ENCODE measurements at regions not wholly inside any gene's neighbourhood (a gene's known extent, or its start where the extent isn't known, plus 50 kb on each side); places are given as distances from the start of the nearest gene placed in this dataset.

DNA sequence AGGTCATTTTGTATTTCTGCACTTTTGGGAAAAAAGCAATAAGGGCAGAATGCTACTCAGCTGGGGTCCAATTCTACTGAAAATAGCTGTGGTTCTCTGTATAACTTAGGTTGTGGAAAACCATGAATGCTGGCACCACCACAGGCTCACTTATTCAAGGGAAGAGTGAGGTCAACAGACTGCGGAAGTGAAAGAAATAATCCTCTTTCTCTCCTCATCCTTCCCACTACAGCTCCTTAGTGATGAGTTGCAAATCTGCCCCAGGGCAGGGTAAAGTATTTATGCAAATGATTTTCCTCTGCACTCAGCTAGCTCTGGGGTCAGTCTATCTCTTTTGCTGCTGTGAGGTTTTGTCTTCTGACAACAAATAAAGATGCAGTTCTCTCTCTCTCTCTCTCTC is 74.1 kb upstream of the PTPRZ1 start:
- no peaks in the 10 kb centered on the region for H3K36me3 ChIP-seq
- TF ChIP-seq, protein P1, sequence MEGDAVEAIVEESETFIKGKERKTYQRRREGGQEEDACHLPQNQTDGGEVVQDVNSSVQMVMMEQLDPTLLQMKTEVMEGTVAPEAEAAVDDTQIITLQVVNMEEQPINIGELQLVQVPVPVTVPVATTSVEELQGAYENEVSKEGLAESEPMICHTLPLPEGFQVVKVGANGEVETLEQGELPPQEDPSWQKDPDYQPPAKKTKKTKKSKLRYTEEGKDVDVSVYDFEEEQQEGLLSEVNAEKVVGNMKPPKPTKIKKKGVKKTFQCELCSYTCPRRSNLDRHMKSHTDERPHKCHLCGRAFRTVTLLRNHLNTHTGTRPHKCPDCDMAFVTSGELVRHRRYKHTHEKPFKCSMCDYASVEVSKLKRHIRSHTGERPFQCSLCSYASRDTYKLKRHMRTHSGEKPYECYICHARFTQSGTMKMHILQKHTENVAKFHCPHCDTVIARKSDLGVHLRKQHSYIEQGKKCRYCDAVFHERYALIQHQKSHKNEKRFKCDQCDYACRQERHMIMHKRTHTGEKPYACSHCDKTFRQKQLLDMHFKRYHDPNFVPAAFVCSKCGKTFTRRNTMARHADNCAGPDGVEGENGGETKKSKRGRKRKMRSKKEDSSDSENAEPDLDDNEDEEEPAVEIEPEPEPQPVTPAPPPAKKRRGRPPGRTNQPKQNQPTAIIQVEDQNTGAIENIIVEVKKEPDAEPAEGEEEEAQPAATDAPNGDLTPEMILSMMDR (IDR thresholded peaks at IDR 0.05) = no peak
- TF ChIP-seq POLR2AphosphoS5 (IDR thresholded peaks at IDR 0.05) = no peak
- no peak for TF ChIP-seq EP300 (IDR thresholded peaks at IDR 0.05; ENCODE audit: low read depth)
- no peak for TF ChIP-seq POLR2A (IDR thresholded peaks at IDR 0.05)
- in situ Hi-C loops (cut with MboI; ENCODE audit: low pct_ligation_motif_present in 1 of 4, low pct_unique_long_range_greater_than_20kb in 1 of 4, low sequenced_read_pairs in 3 of 4) = no loop called here
- 57 to 83% methylated on average over 1 of the region's 1 CpG for WGBS, 2 donors (ENCODE audit: low coverage in 1 of 2)
- intact Hi-C loops (cut with DNase I; ENCODE audit: low total_unique reads) = no loop called here
- DNase-seq = no peak
- H3K4me1 ChIP-seq = no peaks in the 10 kb centered on the region
- H3K4me3 ChIP-seq = no peak overlapping the region
- H3K9me3 ChIP-seq = no peaks in the 10 kb centered on the region
- H3K27ac ChIP-seq = no peak overlapping the region
- no peaks in the 10 kb centered on the region for H3K27me3 ChIP-seq

DNA sequence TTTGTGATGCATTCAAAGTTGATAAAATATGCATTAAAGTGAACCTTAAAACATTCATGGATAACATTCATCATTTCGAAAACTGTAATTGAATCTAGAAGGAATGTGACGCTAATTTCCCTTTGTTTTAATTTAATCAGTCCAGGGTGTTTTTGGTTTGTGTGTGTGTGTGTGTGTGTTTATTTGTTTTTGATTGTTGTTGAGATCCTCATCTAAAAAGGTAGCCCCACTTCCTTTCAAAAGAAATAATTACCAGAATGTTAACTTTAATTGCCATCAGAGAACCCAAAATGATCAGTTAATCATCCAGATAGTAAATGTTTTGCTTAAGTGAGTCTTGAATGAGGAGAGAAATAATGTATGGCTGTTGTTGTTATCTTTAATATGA is 74.5 kb upstream of the PTPRZ1 start:
- intact Hi-C loops (cut with DNase I; ENCODE audit: low total_unique reads) = no loop called here
- H3K27ac ChIP-seq = no peak overlapping the region
- H3K27me3 ChIP-seq = no peaks in the 10 kb centered on the region
- H3K9me3 ChIP-seq = no peaks in the 10 kb centered on the region
- WGBS, 2 donors (ENCODE audit: low coverage in 1 of 2) = 81 to 92% methylated on average over 2 of the region's 2 CpGs
- TF ChIP-seq EP300 (IDR thresholded peaks at IDR 0.05; ENCODE audit: low read depth) (no peak), POLR2A (IDR thresholded peaks at IDR 0.05) (no peak), POLR2AphosphoS5 (IDR thresholded peaks at IDR 0.05) (no peak)
- TF ChIP-seq, protein P1 (IDR thresholded peaks at IDR 0.05) = no peak
- H3K4me3 ChIP-seq = no peak overlapping the region
- no peak for DNase-seq
- H3K4me1 ChIP-seq = no peaks in the 10 kb centered on the region
- in situ Hi-C loops (cut with MboI; ENCODE audit: low pct_ligation_motif_present in 1 of 4, low pct_unique_long_range_greater_than_20kb in 1 of 4, low sequenced_read_pairs in 3 of 4) = no loop called here
- no peaks in the 10 kb centered on the region for H3K36me3 ChIP-seq

DNA sequence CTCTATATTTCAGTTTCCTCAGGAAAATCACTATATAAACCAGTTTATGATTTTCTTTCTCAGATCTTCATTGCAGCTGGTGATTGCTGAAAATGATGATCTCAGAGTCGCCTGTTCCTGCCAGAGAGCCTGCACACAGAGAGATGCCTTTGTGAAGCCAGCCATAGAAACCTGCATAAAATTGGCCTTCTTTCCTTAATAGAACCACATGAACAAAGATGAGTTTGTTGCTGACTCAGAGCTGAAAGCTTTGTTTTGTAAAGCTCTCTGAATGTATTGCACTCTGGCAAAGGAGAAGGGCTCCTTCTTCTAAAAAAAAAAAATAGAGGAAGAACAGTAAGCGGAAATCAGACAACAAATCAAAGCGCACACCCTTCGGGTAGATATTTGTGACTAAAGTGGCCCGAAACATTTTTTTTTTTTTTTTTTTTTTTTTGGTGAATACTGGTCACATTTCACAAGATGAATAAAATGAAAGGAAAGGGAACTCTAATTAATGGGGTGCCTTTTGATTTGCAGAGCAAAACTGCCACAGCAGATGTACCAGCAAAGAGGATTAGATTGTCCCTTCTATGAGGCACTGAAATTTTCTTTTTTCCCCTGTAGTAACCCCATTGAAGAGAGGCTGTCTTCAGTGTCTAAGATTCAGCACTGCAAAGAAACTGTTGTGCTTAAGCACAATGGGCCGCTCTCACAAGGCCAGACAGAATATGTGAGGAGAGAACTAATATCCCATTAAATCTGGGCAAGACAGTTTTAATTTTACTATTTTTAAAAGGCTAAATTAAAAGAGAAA is 75.1 kb upstream of the PTPRZ1 start:
- WGBS, 2 donors (ENCODE audit: low coverage in 1 of 2) = 62 to 79% methylated on average over 6 of the region's 6 CpGs
- Histone ChIP-seq H3K36me3 (no peaks in the 10 kb centered on the region), H3K27ac (no peak overlapping the region), H3K4me3 (no peak overlapping the region), H3K27me3 (no peaks in the 10 kb centered on the region), H3K4me1 (no peaks in the 10 kb centered on the region), H3K9me3 (no peaks in the 10 kb centered on the region)
- intact Hi-C loops (cut with DNase I; ENCODE audit: low total_unique reads) = no loop called here
- in situ Hi-C loops (cut with MboI; ENCODE audit: low pct_ligation_motif_present in 1 of 4, low pct_unique_long_range_greater_than_20kb in 1 of 4, low sequenced_read_pairs in 3 of 4) = no loop called here
- no peak for DNase-seq
- TF ChIP-seq, protein P1 (IDR thresholded peaks at IDR 0.05) = no peak

DNA sequence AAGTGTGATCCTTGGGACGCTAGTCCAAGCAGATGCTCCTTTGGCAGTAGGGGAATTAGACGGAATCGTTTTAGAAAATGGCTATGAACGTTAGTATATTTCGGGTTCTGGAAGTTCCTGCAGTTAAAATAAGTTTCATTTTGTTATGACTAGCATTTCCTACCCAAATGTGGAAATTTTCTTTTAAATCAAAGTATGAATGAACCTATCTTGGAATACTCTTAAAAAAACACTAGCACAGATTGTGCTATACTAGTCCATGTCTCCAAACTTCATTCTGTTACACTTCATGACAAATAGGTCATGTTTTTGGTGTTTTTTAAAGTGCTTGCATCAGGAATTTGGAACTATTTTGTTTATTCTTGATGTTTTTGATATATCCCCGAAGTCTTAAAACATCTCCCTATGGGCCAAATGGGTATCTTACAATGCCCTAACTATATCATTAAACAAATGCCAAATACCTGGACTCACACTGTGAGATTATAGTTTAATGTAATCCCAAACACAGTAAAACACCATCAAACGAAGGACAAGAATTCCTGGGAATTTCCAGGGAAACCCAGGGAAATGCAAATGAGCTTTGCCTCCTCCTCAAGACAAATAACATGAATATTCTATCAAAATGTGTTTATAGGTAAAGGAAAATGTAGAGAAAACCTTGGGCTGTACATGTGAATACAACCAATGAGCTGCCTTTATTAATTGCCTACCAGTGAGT is 75.9 kb upstream of the PTPRZ1 start:
- Histone ChIP-seq H3K9me3 (no peaks in the 10 kb centered on the region), H3K36me3 (no peaks in the 10 kb centered on the region), H3K27ac (no peak overlapping the region), H3K4me1 (no peaks in the 10 kb centered on the region), H3K4me3 (no peak overlapping the region), H3K27me3 (no peaks in the 10 kb centered on the region)
- intact Hi-C loops (cut with DNase I; ENCODE audit: low total_unique reads) (no loop called here), in situ Hi-C loops (cut with MboI; ENCODE audit: low pct_ligation_motif_present in 1 of 4, low pct_unique_long_range_greater_than_20kb in 1 of 4, low sequenced_read_pairs in 3 of 4) (no loop called here)
- no peak for DNase-seq
- TF ChIP-seq POLR2A (IDR thresholded peaks at IDR 0.05) (no peak), POLR2AphosphoS5 (IDR thresholded peaks at IDR 0.05) (no peak), EP300 (IDR thresholded peaks at IDR 0.05; ENCODE audit: low read depth) (no peak)
- TF ChIP-seq, protein P1 (IDR thresholded peaks at IDR 0.05) = no peak
- WGBS, 2 donors (ENCODE audit: low coverage in 1 of 2) = 64 to 74% methylated on average over 6 to 7 of the region's 7 CpGs

Data from transverse colon (tissue), 4 donors.